DOHH2 (cell line): ENCODE measurements at regions not wholly inside any gene's neighbourhood (a gene's known extent, or its start where the extent isn't known, plus 50 kb on each side); places are given as distances from the start of the nearest gene placed in this dataset.

Source experiments
- H3F3A ChIP-seq: fragments of 200-600 bp; sonication (generic), shearing (Covaris generic); 2 replicates; pipeline ENCODE4 v1.6.0; 2016; ENCODE audit warnings: antibody characterized with exemption, mild to moderate bottlenecking; ENCODE audit not compliant: control insufficient read depth, insufficient read depth
- H3K27ac ChIP-seq: fragments of 200-600 bp; sonication (generic); 2 replicates; pipeline ENCODE4 v1.5.1; 2014; ENCODE audit warnings: low read depth, mild to moderate bottlenecking, low read length, moderate library complexity
- H3K27me3 ChIP-seq: fragments of 200-600 bp; sonication (generic); 2 replicates; pipeline ENCODE4 v1.6.1; 2014; ENCODE audit warnings: mild to moderate bottlenecking, low read length, mixed read lengths; ENCODE audit not compliant: control insufficient read depth
- H3K36me3 ChIP-seq: fragments of 200-600 bp; sonication (generic); 2 replicates; pipeline ENCODE4 v1.6.1; 2014; ENCODE audit warnings: mild to moderate bottlenecking, low read length, moderate library complexity, mixed read lengths; ENCODE audit not compliant: control insufficient read depth
- H3K4me1 ChIP-seq: fragments of 200-600 bp; sonication (generic); 2 replicates; pipeline ENCODE4 v1.6.1; 2014; ENCODE audit warnings: mild to moderate bottlenecking, low read length, mixed read lengths; ENCODE audit not compliant: control insufficient read depth
- H3K4me2 ChIP-seq: fragments of 200-600 bp; sonication (generic); 2 replicates; pipeline ENCODE4 v1.6.0; 2014; ENCODE audit warnings: mild to moderate bottlenecking, low read length, moderate library complexity
- H3K4me3 ChIP-seq: fragments of 200-600 bp; sonication (generic); 2 replicates; pipeline ENCODE4 v1.5.1; 2014; ENCODE audit warnings: mild to moderate bottlenecking, low read length, mixed read lengths
- H3K79me2 ChIP-seq: fragments of 200-600 bp; sonication (generic); 2 replicates; pipeline ENCODE4 v1.6.1; 2014; ENCODE audit warnings: mild to moderate bottlenecking, low read length, mixed read lengths; ENCODE audit not compliant: control insufficient read depth
- H3K9me2 ChIP-seq: fragments of 200-600 bp; sonication (generic); replicated peaks from 2 replicates; pipeline ENCODE4 v1.6.1; 2014; ENCODE audit warnings: mild to moderate bottlenecking, low read length, mixed read lengths; ENCODE audit not compliant: control insufficient read depth
- H3K9me3 ChIP-seq: fragments of 200-600 bp; sonication (generic); 2 replicates; pipeline ENCODE4 v1.6.1; 2014; ENCODE audit warnings: antibody characterized with exemption, low read length, mixed read lengths; ENCODE audit not compliant: control insufficient read depth, insufficient read depth
- H4K20me1 ChIP-seq: fragments of 200-600 bp; sonication (generic); 2 replicates; pipeline ENCODE4 v1.6.0; 2014; ENCODE audit warnings: low read depth, mild to moderate bottlenecking, antibody characterized with exemption, low read length, moderate library complexity; ENCODE audit not compliant: control insufficient read depth, insufficient read depth
- CTCF ChIP-seq: fragments of 200-600 bp; sonication (generic); IDR thresholded peaks from one replicate; pipeline ENCODE4 v1.5.1; 2014; ENCODE audit warnings: antibody characterized with exemption, mild to moderate bottlenecking, low read depth, low read length; ENCODE audit not compliant: poor library complexity, severe bottlenecking
- EZH2phosphoT487 ChIP-seq: fragments of 200-600 bp; sonication (generic); IDR thresholded peaks from 2 replicates; pipeline ENCODE4 v1.6.1; 2017; ENCODE audit warnings: borderline replicate concordance, mild to moderate bottlenecking, antibody characterized with exemption, low read length, moderate library complexity, mixed read lengths

GRCh38 chr20:58137651-58138265, 90.7 kb downstream of the ANKRD60 start:
- Histone ChIP-seq H3K9me3 (no peaks in the 10 kb centered on the region), H3K4me2 (no peak overlapping the region), H3F3A (no peaks in the 10 kb centered on the region), H3K36me3 (no peaks in the 10 kb centered on the region), H3K27ac (no peak overlapping the region), H3K9me2 (no peaks in the 10 kb centered on the region), H3K27me3 (peaks cover 24% of the 10 kb centered on the region), H3K4me1 (no peaks in the 10 kb centered on the region), H4K20me1 (no peaks in the 10 kb centered on the region), H3K79me2 (no peaks in the 10 kb centered on the region), H3K4me3 (no peak overlapping the region)
- TF ChIP-seq EZH2phosphoT487 (no peak), CTCF (no peak)

GRCh38 chr20:58137236-58137635, 91.2 kb downstream of the ANKRD60 start:
- H3K36me3 ChIP-seq: no peaks in the 10 kb centered on the region
- TF ChIP-seq EZH2phosphoT487 (no peak), CTCF (no peak)
- no peaks in the 10 kb centered on the region for H4K20me1 ChIP-seq
- H3K4me1 ChIP-seq: no peaks in the 10 kb centered on the region
- no peak overlapping the region for H3K4me3 ChIP-seq
- no peaks in the 10 kb centered on the region for H3F3A ChIP-seq
- H3K4me2 ChIP-seq: no peak overlapping the region
- H3K27me3 ChIP-seq: peaks cover 29% of the 10 kb centered on the region
- no peaks in the 10 kb centered on the region for H3K9me3 ChIP-seq
- no peak overlapping the region for H3K27ac ChIP-seq
- H3K79me2 ChIP-seq: no peaks in the 10 kb centered on the region
- no peaks in the 10 kb centered on the region for H3K9me2 ChIP-seq

DNA sequence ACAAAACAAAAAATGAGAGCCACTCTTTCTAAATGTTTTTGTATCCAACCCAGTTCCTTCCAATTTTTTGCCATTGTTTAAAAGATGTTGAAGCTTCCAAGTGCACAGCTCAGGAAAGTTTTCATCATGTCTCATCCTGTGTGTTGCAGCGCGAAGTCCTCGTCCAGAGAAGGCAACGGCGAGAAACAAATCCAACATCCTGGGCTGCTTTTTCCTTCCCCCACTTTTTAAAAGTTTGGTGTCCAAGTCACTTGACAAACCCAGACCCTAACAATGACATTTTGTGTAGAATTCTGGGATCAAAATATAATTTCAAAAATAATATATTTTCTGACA, 92.3 kb downstream of the ANKRD60 start:
- H3F3A ChIP-seq: no peaks in the 10 kb centered on the region
- peaks cover 38% of the 10 kb centered on the region for H3K27me3 ChIP-seq
- no peaks in the 10 kb centered on the region for H4K20me1 ChIP-seq
- H3K79me2 ChIP-seq: no peaks in the 10 kb centered on the region
- TF ChIP-seq EZH2phosphoT487: no peak
- no peak for TF ChIP-seq CTCF
- no peak overlapping the region for H3K4me2 ChIP-seq
- no peaks in the 10 kb centered on the region for H3K4me1 ChIP-seq
- H3K36me3 ChIP-seq: no peaks in the 10 kb centered on the region
- no peak overlapping the region for H3K4me3 ChIP-seq
- no peaks in the 10 kb centered on the region for H3K9me2 ChIP-seq
- no peaks in the 10 kb centered on the region for H3K9me3 ChIP-seq
- no peak overlapping the region for H3K27ac ChIP-seq
